HUES48 (cell line): ENCODE measurements at regions not wholly inside any gene's neighbourhood (a gene's known extent, or its start where the extent isn't known, plus 50 kb on each side); places are given as distances from the start of the nearest gene placed in this dataset.

Experiments used
- H3K27ac ChIP-seq: one replicate; pipeline ENCODE4 v1.7.0; 2013; ENCODE audit warnings: low read depth, low read length, inconsistent platforms
- H3K27me3 ChIP-seq: 2 replicates; pipeline ENCODE4 v1.6.1; 2013; ENCODE audit warnings: mild to moderate bottlenecking, low read length; ENCODE audit not compliant: control insufficient read depth, insufficient read depth
- H3K36me3 ChIP-seq: 2 replicates; pipeline ENCODE4 v1.6.1; 2013; ENCODE audit warnings: low read length; ENCODE audit not compliant: control insufficient read depth, insufficient read depth
- H3K4me1 ChIP-seq: 2 replicates; pipeline ENCODE4 v1.6.1; 2013; ENCODE audit warnings: mild to moderate bottlenecking, low read length; ENCODE audit not compliant: control insufficient read depth, insufficient read depth
- H3K4me3 ChIP-seq: 2 replicates; pipeline ENCODE4 v1.5.1; 2013; ENCODE audit warnings: mild to moderate bottlenecking, low read depth, low read length
- H3K9ac ChIP-seq: 2 replicates; pipeline ENCODE4 v1.6.1; 2013; ENCODE audit warnings: mild to moderate bottlenecking, low read depth, low read length, moderate library complexity
- H3K9me3 ChIP-seq: 2 replicates; pipeline ENCODE4 v1.6.1; 2013; ENCODE audit warnings: low read length; ENCODE audit not compliant: control insufficient read depth, insufficient read depth

DNA sequence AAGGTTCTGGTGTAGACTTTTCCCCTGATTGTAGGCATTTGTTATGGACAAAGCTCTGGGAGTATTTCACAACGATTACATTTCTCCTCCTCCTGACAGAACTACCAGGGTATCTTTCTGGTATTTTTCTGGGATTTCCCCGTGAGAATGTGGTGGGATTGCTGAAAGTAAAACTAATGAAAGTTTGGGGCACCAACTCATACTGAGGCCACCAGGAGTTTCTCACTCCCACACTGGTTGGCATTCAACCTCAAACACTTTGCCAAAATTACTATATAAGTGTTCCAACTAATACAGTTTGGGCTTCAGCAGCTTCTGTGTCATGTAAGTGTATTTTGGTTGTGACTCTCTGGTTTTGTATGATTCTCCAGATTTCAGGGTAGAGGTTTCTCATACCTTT, 855.1 kb downstream of the GLUD2 start:
- Histone ChIP-seq H3K9me3 (peaks cover 3% of the 10 kb centered on the region; the same call in 1 of the 2 replicates), H3K27ac (no peak overlapping the region), H3K9ac (no peak overlapping the region), H3K27me3 (no peaks in the 10 kb centered on the region), H3K4me1 (peaks cover 4% of the 10 kb centered on the region; the same call in 1 of the 2 replicates), H3K4me3 (no peak overlapping the region), H3K36me3 (no peaks in the 10 kb centered on the region)

DNA sequence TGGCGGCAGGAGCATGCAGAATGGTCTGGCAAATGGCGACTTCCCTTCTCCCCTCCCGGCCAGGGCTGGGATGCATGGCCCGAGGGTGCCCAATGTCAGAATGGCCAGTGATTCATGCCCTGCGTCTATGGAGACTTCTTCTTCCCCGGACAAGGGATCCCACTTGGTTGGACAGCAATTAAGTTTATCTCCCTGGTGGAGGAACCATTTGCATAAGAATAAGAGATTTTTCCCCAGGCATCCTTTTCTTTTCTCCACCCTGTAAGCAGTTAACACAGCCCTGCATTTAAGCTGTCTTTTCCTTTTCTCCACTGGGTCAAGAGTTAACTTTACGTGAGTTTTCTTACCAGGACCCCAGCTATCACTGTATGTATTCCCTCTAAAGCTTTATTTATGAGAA, 856.6 kb downstream of the GLUD2 start:
- Histone ChIP-seq H3K36me3 (no peaks in the 10 kb centered on the region), H3K27me3 (no peaks in the 10 kb centered on the region), H3K27ac (no peak overlapping the region), H3K9ac (no peak overlapping the region), H3K9me3 (peaks cover 3% of the 10 kb centered on the region; the same call in 1 of the 2 replicates), H3K4me3 (no peak overlapping the region), H3K4me1 (peaks cover 4% of the 10 kb centered on the region; the same call in 1 of the 2 replicates)

DNA sequence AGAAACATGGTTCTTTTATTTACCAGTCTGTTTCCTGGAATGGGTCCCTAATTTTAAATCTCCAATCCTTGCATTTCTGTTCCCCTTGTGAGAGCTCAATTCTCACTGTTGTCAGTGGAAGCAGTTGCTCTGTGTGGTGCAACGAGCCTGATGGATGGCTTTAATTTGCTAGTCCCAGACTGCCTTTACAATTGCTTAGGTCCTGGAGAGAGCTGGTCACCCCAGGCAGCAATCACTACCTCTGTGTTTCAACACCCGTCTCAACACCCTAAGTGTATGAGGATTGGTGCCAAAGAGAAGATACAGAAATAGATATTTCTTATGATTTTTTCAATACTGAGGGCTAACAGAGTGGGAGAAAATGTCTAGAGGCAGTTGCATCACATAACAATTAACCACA, 873.8 kb downstream of the GLUD2 start:
- H3K4me1 ChIP-seq, result no peaks in the 10 kb centered on the region
- no peaks in the 10 kb centered on the region for H3K27me3 ChIP-seq
- no peak overlapping the region for H3K4me3 ChIP-seq
- no peak overlapping the region for H3K27ac ChIP-seq
- H3K36me3 ChIP-seq, result no peaks in the 10 kb centered on the region
- H3K9me3 ChIP-seq, result no peaks in the 10 kb centered on the region
- H3K9ac ChIP-seq, result no peak overlapping the region

DNA sequence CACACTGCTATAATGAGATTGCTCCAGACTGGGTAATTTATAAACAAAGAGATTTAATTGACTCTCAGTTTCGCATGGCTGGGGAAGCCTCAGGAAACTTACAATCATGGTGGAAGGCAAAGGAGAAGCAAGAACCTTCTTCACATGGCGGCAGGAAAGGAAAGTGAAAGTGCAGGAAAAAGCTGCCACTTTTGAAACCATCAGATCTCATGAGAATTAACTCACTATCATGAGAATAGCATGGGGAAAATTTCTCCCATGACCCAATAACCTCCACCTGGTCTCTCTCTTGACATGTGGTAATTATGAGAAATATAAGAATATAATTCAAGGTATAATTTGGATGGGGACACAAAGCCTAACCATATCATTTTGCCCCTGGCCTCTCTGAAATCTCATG, 884.2 kb downstream of the GLUD2 start:
- no peaks in the 10 kb centered on the region for H3K4me1 ChIP-seq
- H3K36me3 ChIP-seq, result no peaks in the 10 kb centered on the region
- H3K9me3 ChIP-seq, result peaks cover 8% of the 10 kb centered on the region
- H3K27ac ChIP-seq, result no peak overlapping the region
- H3K27me3 ChIP-seq, result no peaks in the 10 kb centered on the region
- no peak overlapping the region for H3K9ac ChIP-seq
- H3K4me3 ChIP-seq, result no peak overlapping the region

DNA sequence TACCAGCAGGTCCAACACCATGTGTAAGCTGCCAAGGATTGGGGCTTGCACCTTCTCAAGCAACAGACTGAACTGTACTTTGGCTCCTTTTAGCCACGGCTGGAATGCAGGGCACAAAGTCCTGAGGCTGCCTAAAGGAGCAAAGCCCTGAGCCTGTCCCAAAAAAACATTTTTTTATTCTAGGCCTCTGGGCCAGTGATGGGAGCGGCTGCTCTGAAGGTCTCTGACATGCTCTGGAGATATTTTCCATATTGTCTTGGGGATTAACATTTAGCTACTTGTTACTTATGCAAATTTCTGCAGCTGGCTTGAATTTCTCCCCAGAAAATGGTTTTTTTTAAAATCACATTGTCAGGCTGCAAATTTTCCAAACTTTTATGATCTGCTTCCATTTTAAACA, 885.3 kb downstream of the GLUD2 start:
- Histone ChIP-seq H3K9ac (no peak overlapping the region), H3K4me1 (no peaks in the 10 kb centered on the region), H3K9me3 (peaks cover 8% of the 10 kb centered on the region), H3K36me3 (no peaks in the 10 kb centered on the region), H3K4me3 (no peak overlapping the region), H3K27me3 (no peaks in the 10 kb centered on the region), H3K27ac (no peak overlapping the region)

DNA sequence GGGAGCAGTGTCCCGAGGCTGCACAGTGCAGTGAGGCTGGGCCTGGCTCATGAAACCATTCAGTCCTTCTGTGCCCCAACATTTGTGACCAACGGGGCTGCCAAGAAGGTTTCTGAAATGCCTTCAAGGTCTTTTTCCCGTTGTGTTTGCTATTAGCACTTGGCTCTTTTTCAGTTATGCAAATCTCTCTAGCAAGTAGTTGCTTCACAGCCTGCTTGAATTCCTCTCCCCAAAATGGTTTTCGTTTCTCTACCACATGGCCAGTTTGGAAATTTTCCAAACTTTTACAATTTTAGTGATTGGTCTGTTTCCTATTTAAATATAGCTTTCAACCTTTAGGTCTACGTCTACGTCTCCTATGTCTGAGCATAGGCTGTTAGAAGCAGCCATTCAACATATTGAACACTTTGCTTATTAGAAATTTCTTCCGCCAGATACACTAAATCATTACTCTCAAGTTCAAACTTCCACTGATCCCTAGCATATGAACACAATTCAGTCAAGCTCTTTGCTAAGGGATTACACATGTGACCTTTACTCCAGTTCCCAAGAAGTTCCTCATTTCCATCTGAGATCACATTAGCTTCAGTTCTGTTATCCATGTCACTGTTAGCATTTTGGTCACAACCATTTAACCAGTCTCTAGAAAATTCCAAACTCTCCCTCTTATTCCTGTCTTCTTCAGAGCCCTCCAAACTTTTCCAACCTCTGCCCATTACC, 901.8 kb downstream of the GLUD2 start:
- no peaks in the 10 kb centered on the region for H3K4me1 ChIP-seq
- H3K4me3 ChIP-seq, result no peak overlapping the region
- H3K9ac ChIP-seq, result no peak overlapping the region
- H3K27ac ChIP-seq, result no peak overlapping the region
- no peaks in the 10 kb centered on the region; the same call in 1 of the 2 replicates for H3K9me3 ChIP-seq
- no peaks in the 10 kb centered on the region for H3K27me3 ChIP-seq
- no peaks in the 10 kb centered on the region for H3K36me3 ChIP-seq

DNA sequence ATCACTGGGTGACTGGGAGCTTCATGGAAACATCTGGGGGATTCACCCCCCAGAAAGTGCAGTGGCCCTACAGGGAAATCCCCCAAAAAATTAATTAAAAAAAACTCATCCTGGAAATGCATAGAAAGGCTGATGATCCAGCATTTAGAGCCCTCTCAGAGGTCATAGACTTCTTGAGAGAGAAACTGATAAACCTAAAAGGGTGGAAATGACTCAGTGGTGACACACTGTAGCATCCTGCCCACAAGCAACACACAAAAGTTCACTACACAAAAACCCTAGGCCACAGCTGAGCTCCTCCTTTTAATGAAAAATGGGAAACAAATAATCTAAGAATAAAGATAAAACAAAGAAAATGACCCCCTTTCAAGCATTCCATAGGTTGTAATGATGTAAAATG, 911.5 kb downstream of the GLUD2 start:
- no peaks in the 10 kb centered on the region for H3K4me1 ChIP-seq
- no peak overlapping the region for H3K9ac ChIP-seq
- H3K9me3 ChIP-seq, result peaks cover 42% of the 10 kb centered on the region
- H3K27ac ChIP-seq, result no peak overlapping the region
- no peaks in the 10 kb centered on the region for H3K36me3 ChIP-seq
- no peaks in the 10 kb centered on the region for H3K27me3 ChIP-seq
- no peak overlapping the region for H3K4me3 ChIP-seq

DNA sequence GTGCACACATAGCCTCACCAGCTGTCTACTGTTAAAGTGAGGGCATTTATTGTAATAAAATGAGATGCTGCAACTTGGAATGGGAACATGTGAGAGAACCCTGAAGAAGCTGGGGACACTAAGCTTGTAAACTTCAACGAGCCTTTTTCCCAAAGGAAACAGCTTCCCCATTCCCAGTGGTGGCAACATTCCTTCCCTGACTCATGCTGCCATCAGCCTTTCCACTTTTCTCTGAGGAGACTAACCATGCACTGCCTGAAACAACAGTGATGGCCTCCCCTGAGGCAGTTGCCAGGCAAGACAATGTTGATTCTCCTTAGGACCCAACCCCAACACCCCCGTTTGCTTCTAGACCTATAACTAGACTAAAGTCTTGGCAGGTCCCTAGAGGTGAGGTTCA, 928.3 kb downstream of the GLUD2 start:
- no peaks in the 10 kb centered on the region for H3K27me3 ChIP-seq
- no peak overlapping the region for H3K4me3 ChIP-seq
- H3K36me3 ChIP-seq, result no peaks in the 10 kb centered on the region
- peaks cover 11% of the 10 kb centered on the region for H3K9me3 ChIP-seq
- H3K4me1 ChIP-seq, result no peaks in the 10 kb centered on the region
- H3K27ac ChIP-seq, result no peak overlapping the region
- no peak overlapping the region for H3K9ac ChIP-seq

DNA sequence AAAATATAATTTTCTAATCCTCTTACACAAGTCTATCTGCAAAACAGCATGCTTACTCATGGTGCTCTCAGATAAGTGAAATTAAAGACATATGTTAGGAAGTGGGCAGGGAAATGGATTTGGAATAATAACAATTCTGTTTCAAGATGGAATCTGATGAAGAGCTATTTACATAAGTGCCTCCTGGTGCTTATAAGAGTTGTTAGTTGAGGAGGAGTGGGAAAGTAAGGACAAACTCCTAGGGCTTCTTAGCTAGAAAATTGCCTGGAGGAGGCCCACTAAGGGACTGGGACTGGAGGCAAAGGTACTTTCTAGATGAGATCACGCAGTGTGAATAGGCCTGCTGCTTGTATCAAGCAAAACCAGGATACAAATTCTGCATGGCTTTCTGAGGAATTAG, 939.8 kb downstream of the GLUD2 start:
- no peaks in the 10 kb centered on the region for H3K36me3 ChIP-seq
- H3K4me3 ChIP-seq, result no peak overlapping the region
- H3K27ac ChIP-seq, result no peak overlapping the region
- no peak overlapping the region for H3K9ac ChIP-seq
- no peaks in the 10 kb centered on the region for H3K9me3 ChIP-seq
- no peaks in the 10 kb centered on the region for H3K4me1 ChIP-seq
- H3K27me3 ChIP-seq, result no peaks in the 10 kb centered on the region

DNA sequence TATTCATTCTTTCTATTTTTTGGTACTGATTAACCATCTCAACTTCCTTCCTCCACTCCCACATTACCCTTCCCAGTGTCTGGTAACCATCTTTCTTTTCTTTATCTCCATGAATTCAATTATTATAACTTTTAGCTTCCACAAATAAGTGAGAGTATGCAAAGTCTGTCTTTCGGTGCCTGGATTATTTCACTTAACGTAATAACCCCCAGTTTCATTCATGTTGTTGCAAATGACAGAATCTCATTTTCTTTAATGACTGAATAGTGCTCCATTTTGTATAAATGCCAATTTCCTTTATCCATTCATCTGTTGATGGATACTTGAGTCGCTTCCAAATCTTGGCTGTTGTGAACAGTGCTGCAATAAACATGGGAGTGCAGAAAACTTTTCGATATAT, 940.4 kb downstream of the GLUD2 start:
- no peaks in the 10 kb centered on the region for H3K9me3 ChIP-seq
- no peak overlapping the region for H3K4me3 ChIP-seq
- H3K36me3 ChIP-seq, result no peaks in the 10 kb centered on the region
- H3K27ac ChIP-seq, result no peak overlapping the region
- no peak overlapping the region for H3K9ac ChIP-seq
- H3K27me3 ChIP-seq, result no peaks in the 10 kb centered on the region
- no peaks in the 10 kb centered on the region for H3K4me1 ChIP-seq

DNA sequence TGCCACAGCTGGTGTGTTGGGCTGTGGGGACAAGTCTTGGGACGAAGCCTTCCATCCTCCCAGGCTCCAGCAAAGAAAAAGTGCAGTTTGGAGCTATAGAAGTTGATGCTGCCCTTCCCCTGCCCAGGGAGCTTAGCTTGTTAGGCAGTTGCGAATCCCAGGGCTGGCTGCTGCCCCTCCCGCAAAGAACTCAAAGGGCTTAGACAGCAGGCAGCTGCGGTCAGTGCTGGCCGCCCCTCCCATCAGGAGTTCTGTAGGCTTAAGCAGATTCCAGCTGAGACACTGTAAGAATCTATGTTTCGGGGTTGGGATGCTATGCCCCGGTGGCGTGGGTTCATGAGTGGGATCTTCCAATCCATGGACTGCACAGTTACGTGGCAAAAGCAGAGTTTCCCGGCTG, 956.7 kb downstream of the GLUD2 start:
- Histone ChIP-seq H3K9ac (no peak overlapping the region), H3K4me1 (no peaks in the 10 kb centered on the region; the same call in 1 of the 2 replicates), H3K9me3 (no peaks in the 10 kb centered on the region), H3K27me3 (no peaks in the 10 kb centered on the region), H3K27ac (no peak overlapping the region), H3K36me3 (no peaks in the 10 kb centered on the region), H3K4me3 (no peak overlapping the region)
